ENCODE measurements at regions not wholly inside any gene's neighbourhood (a gene's known extent, or its start where the extent isn't known, plus 50 kb on each side); places are given as distances from the start of the nearest gene placed in this dataset.

DNA sequence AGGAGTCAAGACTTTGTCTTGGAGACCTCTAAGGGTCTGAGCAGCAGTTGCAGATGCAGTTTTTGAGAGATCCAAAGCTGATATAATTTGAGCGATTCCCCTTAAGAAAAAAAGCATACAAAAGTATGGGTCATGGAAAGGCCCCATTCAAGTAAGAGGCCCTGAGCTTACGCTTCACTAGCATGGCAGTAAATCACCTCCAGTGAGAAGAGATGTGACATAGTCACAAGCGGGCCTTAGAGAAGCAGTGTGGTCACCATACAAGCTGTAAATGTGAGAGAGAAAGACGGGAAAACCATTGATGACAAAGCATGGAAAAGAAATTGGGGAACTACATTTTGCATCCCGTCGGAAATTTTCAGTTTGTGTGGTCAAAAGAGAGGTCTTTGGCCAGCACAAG, 70.6 kb upstream of the GSC start:
- TF ChIP-seq, protein P1, sequence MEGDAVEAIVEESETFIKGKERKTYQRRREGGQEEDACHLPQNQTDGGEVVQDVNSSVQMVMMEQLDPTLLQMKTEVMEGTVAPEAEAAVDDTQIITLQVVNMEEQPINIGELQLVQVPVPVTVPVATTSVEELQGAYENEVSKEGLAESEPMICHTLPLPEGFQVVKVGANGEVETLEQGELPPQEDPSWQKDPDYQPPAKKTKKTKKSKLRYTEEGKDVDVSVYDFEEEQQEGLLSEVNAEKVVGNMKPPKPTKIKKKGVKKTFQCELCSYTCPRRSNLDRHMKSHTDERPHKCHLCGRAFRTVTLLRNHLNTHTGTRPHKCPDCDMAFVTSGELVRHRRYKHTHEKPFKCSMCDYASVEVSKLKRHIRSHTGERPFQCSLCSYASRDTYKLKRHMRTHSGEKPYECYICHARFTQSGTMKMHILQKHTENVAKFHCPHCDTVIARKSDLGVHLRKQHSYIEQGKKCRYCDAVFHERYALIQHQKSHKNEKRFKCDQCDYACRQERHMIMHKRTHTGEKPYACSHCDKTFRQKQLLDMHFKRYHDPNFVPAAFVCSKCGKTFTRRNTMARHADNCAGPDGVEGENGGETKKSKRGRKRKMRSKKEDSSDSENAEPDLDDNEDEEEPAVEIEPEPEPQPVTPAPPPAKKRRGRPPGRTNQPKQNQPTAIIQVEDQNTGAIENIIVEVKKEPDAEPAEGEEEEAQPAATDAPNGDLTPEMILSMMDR (IDR thresholded peaks at IDR 0.05), result no peak
- TF ChIP-seq POLR2A (IDR thresholded peaks at IDR 0.05), result no peak

Measured in right lobe of liver (tissue), 4 donors.